GM18873 (cell line): ENCODE measurements at regions not wholly inside any gene's neighbourhood (a gene's known extent, or its start where the extent isn't known, plus 50 kb on each side); places are given as distances from the start of the nearest gene placed in this dataset.
"Not testable (repeated sequence)": the region's sequence is repeated elsewhere in the genome, so short reads cannot be mapped to it uniquely, and the experiment has no call there.

Experiments
- ATAC-seq: cut with Tn5 transposase; IDR thresholded peaks from one replicate; pipeline ENCODE4 v1.9.1; 2021; ENCODE audit warnings: mild to moderate bottlenecking, moderate library complexity, moderate number of reproducible peaks; ENCODE audit not compliant: unreplicated experiment, low FRiP score

DNA sequence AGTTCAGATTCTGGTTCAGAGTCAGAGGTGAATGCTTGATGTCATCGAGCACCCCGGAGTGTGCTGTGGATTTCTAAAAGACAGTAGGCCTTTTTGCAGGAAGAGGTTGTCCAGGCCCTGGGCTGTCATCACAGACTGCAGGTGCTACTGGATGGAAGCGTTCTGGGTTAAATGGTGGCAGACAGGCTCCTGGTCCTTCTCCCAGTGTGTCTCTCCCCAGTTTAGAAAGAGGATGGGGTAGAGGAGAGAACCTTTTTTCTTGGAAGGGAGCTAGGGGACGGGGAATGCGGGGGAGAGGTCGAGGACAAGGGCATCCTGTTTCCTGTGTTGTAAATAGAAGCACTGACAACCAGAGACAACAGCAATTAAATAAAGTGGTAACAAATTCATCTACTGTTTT, 102.3 kb upstream of the NUDT6 start:
- ATAC-seq, result no peak

GRCh38 chr4:123025398-123025797, 103.0 kb upstream of the NUDT6 start:
- no peak for ATAC-seq

DNA sequence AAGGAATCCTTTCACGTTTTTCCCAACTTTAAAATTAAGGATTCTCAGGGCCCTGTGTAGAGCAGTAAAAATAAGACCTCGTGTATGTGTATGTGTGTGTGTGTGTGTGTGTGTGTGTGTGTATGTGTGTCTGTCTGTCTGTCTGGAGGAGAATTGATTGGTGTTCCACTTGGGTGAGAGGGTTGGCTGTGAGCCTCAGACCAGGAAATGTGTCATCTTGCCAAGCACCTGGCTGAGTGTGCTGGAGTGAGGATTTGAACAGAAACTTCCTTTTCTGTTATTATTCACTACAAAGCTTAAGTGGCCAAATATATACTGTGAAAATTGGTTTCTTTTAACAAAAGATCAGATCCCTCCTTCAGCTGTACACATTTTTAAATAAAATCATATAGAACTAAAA, 103.6 kb upstream of the NUDT6 start:
- not testable (repeated sequence) for ATAC-seq

DNA sequence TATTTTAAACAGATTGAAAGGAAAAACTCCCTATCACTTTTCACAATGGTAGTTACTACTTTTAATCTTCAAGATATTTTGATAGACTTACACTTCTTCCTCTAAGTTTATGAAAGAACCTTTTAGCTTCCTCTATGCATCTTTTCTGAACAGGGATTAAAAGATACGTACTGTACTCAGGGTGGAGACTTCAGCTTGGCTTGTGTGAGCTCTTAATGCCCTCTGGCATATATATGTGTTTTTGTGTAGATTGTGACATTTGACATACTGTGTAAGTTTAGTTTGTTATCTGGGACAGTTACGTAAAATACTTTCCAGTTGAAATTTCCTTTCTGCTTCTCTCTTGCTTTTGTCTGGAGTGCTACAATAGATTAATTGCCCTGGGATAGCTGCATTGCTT, 109.3 kb upstream of the NUDT6 start:
- ATAC-seq, result no peak

DNA sequence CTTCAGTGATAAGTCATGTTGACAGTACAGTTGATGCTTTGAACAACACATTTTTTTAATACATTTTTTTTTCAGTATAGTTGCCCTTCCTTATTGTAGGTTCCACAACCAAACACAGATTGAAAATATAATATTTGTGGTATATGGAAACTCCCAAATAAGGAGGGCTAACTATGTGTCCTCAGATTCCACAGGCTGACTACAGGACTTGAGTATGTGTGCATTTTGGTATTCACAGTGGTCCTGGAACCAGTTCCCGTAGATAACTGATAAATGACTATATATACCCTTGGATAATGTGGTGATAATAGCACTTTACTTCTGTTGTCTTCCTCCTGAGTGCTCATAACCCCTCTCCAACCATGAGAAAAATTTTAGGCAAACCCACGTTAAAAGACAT, 111.6 kb upstream of the NUDT6 start:
- no peak for ATAC-seq

GRCh38 chr4:123035239-123035638, 112.8 kb upstream of the NUDT6 start:
- ATAC-seq, result no peak

DNA sequence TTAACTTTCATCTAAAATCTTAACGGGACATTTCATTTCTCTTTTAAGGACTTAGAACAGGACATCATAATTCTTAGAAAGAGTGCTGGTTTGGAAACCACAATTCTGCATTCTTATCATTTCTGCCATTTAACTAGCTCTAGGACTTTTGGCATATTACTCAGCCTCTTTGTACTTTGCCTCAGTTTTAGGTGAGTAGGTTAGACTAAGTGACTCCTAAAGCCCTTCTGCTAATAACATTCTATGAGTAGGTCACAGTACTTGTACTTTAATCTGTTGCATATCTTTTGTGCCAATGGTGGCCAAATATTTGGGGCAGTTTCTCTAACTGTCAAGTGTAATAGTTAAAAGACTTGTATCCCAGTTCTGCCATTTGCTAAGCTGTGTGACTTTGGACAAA, 115.4 kb upstream of the NUDT6 start:
- ATAC-seq, result no peak

GRCh38 chr4:123042095-123042494, 119.7 kb upstream of the NUDT6 start:
- ATAC-seq, result no peak

DNA sequence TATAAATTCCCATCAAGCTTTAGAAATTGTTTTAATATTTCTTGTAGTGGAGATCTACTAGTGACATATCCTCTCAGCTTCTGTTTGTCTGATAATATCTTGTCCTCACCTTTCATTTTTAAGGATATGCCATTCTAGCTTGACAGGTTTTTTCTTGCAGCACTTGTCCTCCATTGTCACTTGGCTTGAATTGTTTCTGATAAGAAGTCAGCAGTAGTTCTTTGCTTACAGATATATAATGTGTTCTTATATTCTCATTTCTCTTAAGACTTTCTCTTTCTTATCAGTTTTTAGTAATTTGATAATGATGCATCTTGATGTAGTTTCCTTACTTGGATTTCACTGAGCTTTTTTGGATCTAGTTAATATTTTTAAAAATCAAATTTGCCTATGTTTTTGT, 120.6 kb upstream of the NUDT6 start:
- no peak for ATAC-seq

GRCh38 chr4:123043793-123044425, 121.5 kb upstream of the NUDT6 start:
- ATAC-seq, result no peak

DNA sequence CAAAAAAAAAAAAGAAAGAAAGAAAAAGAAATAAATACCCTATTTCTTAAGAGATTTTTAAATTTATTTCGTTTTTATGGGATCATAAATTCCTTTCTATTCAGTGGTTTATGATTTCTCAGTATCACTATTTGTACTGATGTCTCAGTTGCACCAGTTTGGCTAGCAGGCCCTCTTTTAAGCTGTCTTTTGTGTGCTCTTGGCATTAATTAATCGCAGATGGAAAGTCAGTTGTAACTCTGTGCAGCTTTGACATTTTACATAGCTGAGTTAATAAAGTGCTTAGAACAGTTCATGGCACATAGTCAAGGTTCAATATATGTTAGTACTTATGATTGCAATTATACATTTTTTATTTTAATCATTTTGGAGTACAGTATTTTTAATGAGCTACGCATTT, 123.7 kb upstream of the NUDT6 start:
- no peak for ATAC-seq

- ATAC-seq, result no peak
Measured at GRCh38 chr4:123050018-123050417, 127.6 kb upstream of the NUDT6 start.

DNA sequence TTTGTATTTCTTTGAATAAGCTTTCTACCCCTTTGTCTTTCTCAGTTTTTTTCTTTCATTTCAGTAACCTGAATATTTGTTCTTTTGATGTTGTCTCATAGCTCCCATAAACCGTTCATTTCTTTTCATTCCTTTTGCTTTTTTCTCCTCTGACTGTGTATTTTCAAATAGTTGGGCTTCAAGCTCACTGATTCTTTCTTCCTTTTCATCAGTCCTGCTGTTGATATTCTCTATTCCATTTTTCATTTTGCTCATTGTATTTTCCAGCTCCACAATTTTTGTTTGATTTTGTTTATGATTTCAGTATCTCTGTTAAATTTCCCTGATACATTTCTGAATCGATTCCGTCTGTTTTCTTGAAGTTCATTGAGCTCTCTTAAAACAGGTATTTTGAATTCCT, 129.6 kb upstream of the NUDT6 start:
- ATAC-seq, result no peak

GRCh38 chr4:123055943-123056342, 133.5 kb upstream of the NUDT6 start:
- ATAC-seq, result no peak

GRCh38 chr4:123060039-123060770, 137.8 kb upstream of the NUDT6 start:
- no peak for ATAC-seq

- no peak for ATAC-seq
Measured at GRCh38 chr4:123064390-123064789, 142.0 kb upstream of the NUDT6 start.

DNA sequence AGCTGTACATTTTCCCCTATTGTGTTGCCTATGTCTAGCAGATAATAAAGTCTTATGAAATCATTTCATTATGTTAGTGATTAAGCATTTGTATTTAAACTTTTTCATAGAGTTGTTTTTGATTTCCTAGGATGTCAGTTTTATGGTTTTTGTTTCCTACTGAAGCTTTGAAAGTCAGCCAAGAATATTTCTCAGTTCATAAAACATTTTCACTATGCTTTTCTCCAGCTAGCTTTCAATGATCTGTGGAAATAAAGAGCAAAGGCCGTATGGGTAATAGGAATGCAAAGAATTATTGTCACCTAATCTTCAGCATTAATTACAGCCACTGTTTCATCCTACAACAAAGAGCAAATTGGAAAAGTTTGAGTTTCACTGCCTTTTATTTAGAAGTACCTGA, 145.7 kb upstream of the NUDT6 start:
- no peak for ATAC-seq

DNA sequence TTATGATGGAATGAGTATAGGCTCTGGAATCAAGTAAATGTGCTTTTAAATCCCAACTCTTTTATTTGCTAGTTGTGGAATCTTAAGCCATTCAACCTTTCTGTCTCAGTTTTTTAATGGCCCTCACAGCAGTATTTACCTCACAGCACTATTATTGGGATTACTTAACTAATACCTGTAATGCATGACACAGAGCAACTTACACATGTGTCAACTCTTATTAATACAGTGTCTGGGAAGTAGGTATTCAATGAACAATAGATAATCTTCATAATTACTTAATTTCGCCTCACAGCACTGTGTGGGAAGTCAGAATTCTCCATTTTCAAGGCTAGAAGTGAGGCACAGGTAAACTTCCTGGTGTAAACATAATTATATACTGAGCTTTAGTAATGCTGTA, 149.7 kb upstream of the NUDT6 start:
- ATAC-seq, result no peak

GRCh38 chr4:123073650-123074049, 151.3 kb upstream of the NUDT6 start:
- ATAC-seq, result peak; percentile 85

GRCh38 chr4:123077330-123077729, 154.9 kb upstream of the NUDT6 start:
- ATAC-seq, result no peak

GRCh38 chr4:123081971-123082370, 159.6 kb upstream of the NUDT6 start:
- no peak for ATAC-seq

DNA sequence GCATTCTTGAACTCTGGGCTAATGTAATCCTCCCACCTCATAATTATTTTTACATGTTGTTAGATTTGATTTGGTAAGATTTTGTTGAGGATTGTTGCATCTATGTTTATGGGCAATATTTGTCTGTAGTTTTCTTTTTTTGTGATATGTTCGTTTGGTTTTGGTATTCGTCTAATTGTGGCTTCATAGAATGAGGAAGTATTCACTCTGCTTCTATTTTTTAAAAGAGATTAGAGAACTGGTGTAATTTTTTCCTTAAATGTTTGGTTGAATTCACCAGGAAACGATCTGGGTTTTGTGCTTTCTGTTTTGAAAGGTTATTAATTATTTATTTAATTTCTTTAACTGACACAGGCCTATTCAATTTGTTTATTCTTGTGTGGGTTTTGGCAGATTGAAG, 161.2 kb upstream of the NUDT6 start:
- no peak for ATAC-seq
